ENCODE measurements at regions not wholly inside any gene's neighbourhood (a gene's known extent, or its start where the extent isn't known, plus 50 kb on each side); places are given as distances from the start of the nearest gene placed in this dataset.
"Not testable (repeated sequence)": the region's sequence is repeated elsewhere in the genome, so short reads cannot be mapped to it uniquely, and the experiment has no call there.

DNA sequence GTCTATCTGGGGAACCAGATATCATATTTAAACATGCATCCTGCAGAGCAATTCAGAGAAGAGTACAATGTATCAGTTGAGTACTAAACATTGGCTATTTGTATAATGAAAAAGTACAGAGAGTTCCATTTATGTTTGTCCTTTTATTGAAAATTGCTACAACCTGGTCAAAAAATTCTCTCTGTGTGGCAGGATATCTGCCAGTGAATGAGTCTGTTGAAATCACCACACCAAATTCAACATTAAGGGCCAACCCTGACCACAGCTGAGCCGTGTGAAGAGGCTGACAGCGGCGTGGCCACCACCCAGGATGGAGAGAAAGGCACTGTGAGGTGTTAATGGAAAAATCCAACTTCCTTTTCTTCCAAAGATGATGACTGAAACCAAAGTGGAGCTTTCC, 422.7 kb upstream of the PIK3R1 start:
- H3K4me1 ChIP-seq (ENCODE audit: control insufficient read depth, extremely low read depth, insufficient read depth, low read length) = peaks cover 3% of the 10 kb centered on the region
- TF ChIP-seq EZH2 (IDR thresholded peaks at IDR 0.05; ENCODE audit: low read length) = no peak
- TF ChIP-seq, protein P1, sequence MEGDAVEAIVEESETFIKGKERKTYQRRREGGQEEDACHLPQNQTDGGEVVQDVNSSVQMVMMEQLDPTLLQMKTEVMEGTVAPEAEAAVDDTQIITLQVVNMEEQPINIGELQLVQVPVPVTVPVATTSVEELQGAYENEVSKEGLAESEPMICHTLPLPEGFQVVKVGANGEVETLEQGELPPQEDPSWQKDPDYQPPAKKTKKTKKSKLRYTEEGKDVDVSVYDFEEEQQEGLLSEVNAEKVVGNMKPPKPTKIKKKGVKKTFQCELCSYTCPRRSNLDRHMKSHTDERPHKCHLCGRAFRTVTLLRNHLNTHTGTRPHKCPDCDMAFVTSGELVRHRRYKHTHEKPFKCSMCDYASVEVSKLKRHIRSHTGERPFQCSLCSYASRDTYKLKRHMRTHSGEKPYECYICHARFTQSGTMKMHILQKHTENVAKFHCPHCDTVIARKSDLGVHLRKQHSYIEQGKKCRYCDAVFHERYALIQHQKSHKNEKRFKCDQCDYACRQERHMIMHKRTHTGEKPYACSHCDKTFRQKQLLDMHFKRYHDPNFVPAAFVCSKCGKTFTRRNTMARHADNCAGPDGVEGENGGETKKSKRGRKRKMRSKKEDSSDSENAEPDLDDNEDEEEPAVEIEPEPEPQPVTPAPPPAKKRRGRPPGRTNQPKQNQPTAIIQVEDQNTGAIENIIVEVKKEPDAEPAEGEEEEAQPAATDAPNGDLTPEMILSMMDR (optimal IDR thresholded peaks at IDR 0.05 in 1 of 3, IDR thresholded peaks at IDR 0.05 in 1 of 3, conservative IDR thresholded peaks at IDR 0.05 in 1 of 3; ENCODE audit: extremely low read depth in 1 of 3, insufficient read depth in 2 of 3, low read length in 3 of 3) = no peak
- H2AFZ ChIP-seq (ENCODE audit: control insufficient read depth, low read length) = no peak overlapping the region
- H3K79me2 ChIP-seq (ENCODE audit: control insufficient read depth, insufficient read depth, low read length) = no peaks in the 10 kb centered on the region
- FAIRE-seq = no peak
- no peaks in the 10 kb centered on the region for H4K20me1 ChIP-seq (ENCODE audit: control insufficient read depth, extremely low read depth, insufficient read depth, low read length)
- no peak overlapping the region for H3K4me2 ChIP-seq (ENCODE audit: control insufficient read depth, extremely low read depth, insufficient read depth, low read depth, low read length)
- dilution Hi-C loops (cut with MboI; ENCODE audit: extremely low pct_ligation_motif_present, low sequenced_read_pairs) = no loop called here
- no peaks in the 10 kb centered on the region for H3K9me1 ChIP-seq (ENCODE audit: control insufficient read depth, extremely low read depth, insufficient read depth, low read length)
- no peaks in the 10 kb centered on the region for H3K27me3 ChIP-seq (ENCODE audit: control insufficient read depth, extremely low read depth, insufficient read depth, low read length)
- no peaks in the 10 kb centered on the region for H3K9me3 ChIP-seq (ENCODE audit: control insufficient read depth, low read depth, low read length)
- no peak overlapping the region for H3K27ac ChIP-seq (ENCODE audit: control insufficient read depth, insufficient read depth, low read length)
- no peak for DNase-seq (ENCODE audit: low read depth, low spot score)
- no peak overlapping the region for H3K9ac ChIP-seq (ENCODE audit: control insufficient read depth, extremely low read depth, insufficient read depth, low read length)
- no peak overlapping the region for H3K4me3 ChIP-seq (ENCODE audit: control insufficient read depth in 2 of 3, extremely low read depth in 1 of 3, insufficient read depth in 2 of 3, low read depth in 1 of 3, low read length in 3 of 3)
- H3K36me3 ChIP-seq (ENCODE audit: control insufficient read depth in 2 of 2, extremely low read depth in 1 of 2, insufficient read depth in 2 of 2, low read length in 2 of 2) = no peaks in the 10 kb centered on the region

- dilution Hi-C loops (cut with MboI; ENCODE audit: extremely low pct_ligation_motif_present, low sequenced_read_pairs) = no loop called here
- no peaks in the 10 kb centered on the region for H4K20me1 ChIP-seq (ENCODE audit: control insufficient read depth, extremely low read depth, insufficient read depth, low read length)
- H3K27ac ChIP-seq (ENCODE audit: control insufficient read depth, insufficient read depth, low read length) = no peak overlapping the region
- FAIRE-seq (no peak), DNase-seq (ENCODE audit: low read depth, low spot score) (no peak)
- H3K9ac ChIP-seq (ENCODE audit: control insufficient read depth, extremely low read depth, insufficient read depth, low read length) = no peak overlapping the region
- no peaks in the 10 kb centered on the region for H3K9me1 ChIP-seq (ENCODE audit: control insufficient read depth, extremely low read depth, insufficient read depth, low read length)
- no peaks in the 10 kb centered on the region for H3K36me3 ChIP-seq (ENCODE audit: control insufficient read depth in 2 of 2, extremely low read depth in 1 of 2, insufficient read depth in 2 of 2, low read length in 2 of 2)
- no peaks in the 10 kb centered on the region for H3K9me3 ChIP-seq (ENCODE audit: control insufficient read depth, low read depth, low read length)
- H2AFZ ChIP-seq (ENCODE audit: control insufficient read depth, low read length) = no peak overlapping the region
- H3K79me2 ChIP-seq (ENCODE audit: control insufficient read depth, insufficient read depth, low read length) = no peaks in the 10 kb centered on the region
- H3K4me1 ChIP-seq (ENCODE audit: control insufficient read depth, extremely low read depth, insufficient read depth, low read length) = no peaks in the 10 kb centered on the region
- no peak overlapping the region for H3K4me3 ChIP-seq (ENCODE audit: control insufficient read depth in 2 of 3, extremely low read depth in 1 of 3, insufficient read depth in 2 of 3, low read depth in 1 of 3, low read length in 3 of 3)
- H3K27me3 ChIP-seq (ENCODE audit: control insufficient read depth, extremely low read depth, insufficient read depth, low read length) = no peaks in the 10 kb centered on the region
- H3K4me2 ChIP-seq (ENCODE audit: control insufficient read depth, extremely low read depth, insufficient read depth, low read depth, low read length) = no peak overlapping the region
- TF ChIP-seq, protein P1 (optimal IDR thresholded peaks at IDR 0.05 in 1 of 3, IDR thresholded peaks at IDR 0.05 in 1 of 3, conservative IDR thresholded peaks at IDR 0.05 in 1 of 3; ENCODE audit: extremely low read depth in 1 of 3, insufficient read depth in 2 of 3, low read length in 3 of 3) = no peak
- TF ChIP-seq EZH2 (IDR thresholded peaks at IDR 0.05; ENCODE audit: low read length) = no peak
Observed at GRCh38 chr5:67790390-67790789, 425.2 kb upstream of the PIK3R1 start.

DNA sequence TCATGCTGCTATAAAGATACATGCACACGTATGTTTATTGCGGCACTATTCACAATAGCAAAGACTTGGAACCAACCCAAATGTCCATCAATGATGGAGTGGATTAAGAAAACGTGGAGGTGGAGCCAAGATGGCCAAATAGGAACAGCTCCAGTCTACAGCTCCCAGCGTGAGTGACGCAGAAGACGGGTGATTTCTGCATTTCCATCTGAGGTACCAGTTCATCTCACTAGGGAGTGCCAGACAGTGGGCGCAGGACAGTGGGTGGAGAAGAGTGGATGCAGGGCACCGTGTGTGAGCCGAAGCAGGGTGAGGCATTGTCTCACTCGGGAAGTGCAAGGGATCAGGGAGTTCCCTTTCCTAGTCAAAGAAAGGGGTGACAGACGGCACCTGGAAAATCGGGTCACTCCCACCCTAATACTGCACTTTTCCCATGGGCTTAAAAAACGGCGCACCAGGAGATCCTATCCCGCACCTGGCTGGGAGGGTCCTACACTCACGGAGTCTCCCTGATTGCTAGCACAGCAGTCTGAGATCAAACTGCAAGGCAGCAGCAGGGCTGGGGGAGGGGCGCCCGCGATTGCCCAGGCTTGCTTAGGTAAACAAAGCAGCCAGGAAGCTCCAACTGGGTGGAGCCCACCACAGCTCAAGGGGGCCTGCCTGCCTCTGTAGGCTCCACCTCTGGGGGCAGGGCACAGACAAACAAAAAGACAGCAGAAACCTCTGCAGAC, 435.5 kb upstream of the PIK3R1 start:
- H3K9me3 ChIP-seq (ENCODE audit: control insufficient read depth, low read depth, low read length); H3K4me2 ChIP-seq (ENCODE audit: control insufficient read depth, extremely low read depth, insufficient read depth, low read depth, low read length); FAIRE-seq; H4K20me1 ChIP-seq (ENCODE audit: control insufficient read depth, extremely low read depth, insufficient read depth, low read length); H3K36me3 ChIP-seq (ENCODE audit: control insufficient read depth in 2 of 2, extremely low read depth in 1 of 2, insufficient read depth in 2 of 2, low read length in 2 of 2); dilution Hi-C loops (cut with MboI; ENCODE audit: extremely low pct_ligation_motif_present, low sequenced_read_pairs); H2AFZ ChIP-seq (ENCODE audit: control insufficient read depth, low read length); H3K4me3 ChIP-seq (ENCODE audit: control insufficient read depth in 2 of 3, extremely low read depth in 1 of 3, insufficient read depth in 2 of 3, low read depth in 1 of 3, low read length in 3 of 3); H3K9ac ChIP-seq (ENCODE audit: control insufficient read depth, extremely low read depth, insufficient read depth, low read length); H3K27me3 ChIP-seq (ENCODE audit: control insufficient read depth, extremely low read depth, insufficient read depth, low read length); H3K79me2 ChIP-seq (ENCODE audit: control insufficient read depth, insufficient read depth, low read length); H3K4me1 ChIP-seq (ENCODE audit: control insufficient read depth, extremely low read depth, insufficient read depth, low read length); H3K9me1 ChIP-seq (ENCODE audit: control insufficient read depth, extremely low read depth, insufficient read depth, low read length); DNase-seq (ENCODE audit: low read depth, low spot score); H3K27ac ChIP-seq (ENCODE audit: control insufficient read depth, insufficient read depth, low read length): not testable (repeated sequence)
